ENCODE measurements at regions not wholly inside any gene's neighbourhood (a gene's known extent, or its start where the extent isn't known, plus 50 kb on each side); places are given as distances from the start of the nearest gene placed in this dataset.
"Not testable (repeated sequence)": the region's sequence is repeated elsewhere in the genome, so short reads cannot be mapped to it uniquely, and the experiment has no call there.

GRCh38 chr4:69013933-69014332 lies 62.3 kb upstream of the UGT2A3 start:
- CTCF ChIA-PET; DNase-seq (ENCODE audit: extremely low spot score); POLR2A ChIA-PET: not testable (repeated sequence)

- POLR2A ChIA-PET; DNase-seq (ENCODE audit: extremely low spot score): not testable (repeated sequence)
- CTCF ChIA-PET: interaction anchor here (1.1 kb wide), 1 partner anchor 25 kb away, joined by 3 read pairs; no protein-coding TSS in a partner anchor
Measured at GRCh38 chr4:69017986-69018385, 66.4 kb upstream of the UGT2A3 start.

- POLR2A ChIA-PET; DNase-seq (ENCODE audit: extremely low spot score); CTCF ChIA-PET: not testable (repeated sequence)
Measured at GRCh38 chr4:69019538-69020461, 68.2 kb upstream of the UGT2A3 start.

- POLR2A ChIA-PET; DNase-seq (ENCODE audit: extremely low spot score); CTCF ChIA-PET: not testable (repeated sequence)
Measured at GRCh38 chr4:69020462-69020807, 68.8 kb upstream of the UGT2A3 start.

GRCh38 chr4:69025191-69025998 lies 70.9 kb upstream of the UGT2B7 start:
- DNase-seq (ENCODE audit: extremely low spot score): no peak
- no peak for TF ChIP-seq CTCF (IDR thresholded peaks at IDR 0.05; ENCODE audit: control extremely low read depth, extremely low read depth, low read depth, missing control alignments)
- ChIA-PET CTCF (interaction anchor here (1.4 kb wide), 1 partner anchor 20 kb away, joined by 3 read pairs; no protein-coding TSS in a partner anchor), POLR2A (no interaction called here)

GRCh38 chr4:69025999-69026387 lies 70.3 kb upstream of the UGT2B7 start:
- POLR2A ChIA-PET: no interaction called here
- no peak for DNase-seq (ENCODE audit: extremely low spot score)
- CTCF ChIA-PET: interaction anchor here (1.3 kb wide), 1 partner anchor 128 kb away, joined by 3 read pairs; no protein-coding TSS in a partner anchor
- no peak for TF ChIP-seq CTCF (IDR thresholded peaks at IDR 0.05; ENCODE audit: control extremely low read depth, extremely low read depth, low read depth, missing control alignments)

- no peak for DNase-seq (ENCODE audit: extremely low spot score)
- TF ChIP-seq CTCF (IDR thresholded peaks at IDR 0.05; ENCODE audit: control extremely low read depth, extremely low read depth, low read depth, missing control alignments): no peak
- CTCF ChIA-PET: interaction anchor here (1.3 to 2.0 kb wide), 5 partner anchors 11 to 529 kb away, joined by 3 to 6 read pairs (median 3); no protein-coding TSS in a partner anchor
- POLR2A ChIA-PET: no interaction called here
Measured at GRCh38 chr4:69026974-69027373, 69.3 kb upstream of the UGT2B7 start.

GRCh38 chr4:69030326-69030725 lies 65.9 kb upstream of the UGT2B7 start:
- CTCF ChIA-PET: no interaction called here
- TF ChIP-seq CTCF (IDR thresholded peaks at IDR 0.05; ENCODE audit: control extremely low read depth, extremely low read depth, low read depth, missing control alignments): no peak
- DNase-seq (ENCODE audit: extremely low spot score): no peak
- POLR2A ChIA-PET: no interaction called here
